Mesenchymal stem cell (in vitro differentiated cells and primary cell): ENCODE measurements at regions not wholly inside any gene's neighbourhood (a gene's known extent, or its start where the extent isn't known, plus 50 kb on each side); places are given as distances from the start of the nearest gene placed in this dataset.
A peak's percentile ranks its signal among the peaks of the same experiment; 100 is the strongest.

Experiments
- DNase-seq: peaks from one replicate; pipeline ENCODE4 v3.0.0-alpha.2; 2013
- H2AFZ ChIP-seq: one replicate; pipeline ENCODE4 v1.6.1; 2013; ENCODE audit warnings: low read depth, mild to moderate bottlenecking, control low read depth, inconsistent platforms, low read length, moderate library complexity
- H2AK5ac ChIP-seq: 2 replicates; pipeline ENCODE4 v1.6.1; 2013; ENCODE audit warnings: low read length, moderate library complexity, mild to moderate bottlenecking, inconsistent platforms; ENCODE audit not compliant: severe bottlenecking
- H2BK120ac ChIP-seq: one replicate; pipeline ENCODE4 v1.6.1; 2013; ENCODE audit warnings: low read depth, mild to moderate bottlenecking, inconsistent platforms, low read length, moderate library complexity
- H2BK12ac ChIP-seq, 2 experiments: one replicate each; pipeline ENCODE4 v1.6.1; 2013; ENCODE audit warnings: inconsistent platforms in 2 of 2, low read length in 2 of 2, mild to moderate bottlenecking in 2 of 2, moderate library complexity in 2 of 2, control low read depth in 1 of 2
- H2BK15ac ChIP-seq: one replicate; pipeline ENCODE4 v1.6.1; 2013; ENCODE audit warnings: mild to moderate bottlenecking, low read depth, inconsistent platforms; ENCODE audit not compliant: poor library complexity, severe bottlenecking
- H2BK5ac ChIP-seq: 2 replicates; pipeline ENCODE4 v1.6.1; 2013; ENCODE audit warnings: low read depth, mild to moderate bottlenecking, low read length, control low read depth, inconsistent platforms; ENCODE audit not compliant: poor library complexity, severe bottlenecking
- H3K14ac ChIP-seq, 2 experiments: one replicate each; pipeline ENCODE4 v1.6.1; 2013; ENCODE audit warnings: inconsistent platforms in 2 of 2, low read length in 2 of 2, control low read depth in 1 of 2, mild to moderate bottlenecking in 1 of 2, moderate library complexity in 1 of 2
- H3K18ac ChIP-seq, 2 experiments: one replicate each; pipeline ENCODE4 v1.6.1; 2013; ENCODE audit warnings: inconsistent platforms in 2 of 2, low read length in 2 of 2, control low read depth in 1 of 2, low read depth in 1 of 2, mild to moderate bottlenecking in 1 of 2
- H3K23ac ChIP-seq, 2 experiments: one replicate each; pipeline ENCODE4 v1.6.1; 2013; ENCODE audit warnings: inconsistent platforms in 2 of 2, low read length in 2 of 2, mild to moderate bottlenecking in 2 of 2, moderate library complexity in 2 of 2, control low read depth in 1 of 2
- H3K27ac ChIP-seq: 2 replicates; pipeline ENCODE4 v1.5.1; 2013; ENCODE audit warnings: mild to moderate bottlenecking, moderate library complexity, low read length, control low read depth, inconsistent platforms; ENCODE audit not compliant: poor library complexity, severe bottlenecking
- H3K27me3 ChIP-seq, 2 experiments: 2 replicates each; pipeline versions ENCODE4 v1.6.1 to v1.7.0; 2013; ENCODE audit warnings: low read length in 2 of 2, mild to moderate bottlenecking in 2 of 2, moderate library complexity in 2 of 2, control low read depth in 1 of 2, inconsistent platforms in 1 of 2; ENCODE audit not compliant: control insufficient read depth in 1 of 2, insufficient read depth in 1 of 2
- H3K36me3 ChIP-seq, 2 experiments: 2 replicates each; pipeline versions ENCODE4 v1.6.1 to v1.7.0; 2013; ENCODE audit warnings: low read length in 2 of 2, control low read depth in 1 of 2, inconsistent platforms in 1 of 2, low read depth in 1 of 2, mild to moderate bottlenecking in 1 of 2; ENCODE audit not compliant: insufficient read depth in 2 of 2, control insufficient read depth in 1 of 2
- H3K4ac ChIP-seq, 2 experiments: one replicate each; pipeline ENCODE4 v1.6.1; 2013; ENCODE audit warnings: inconsistent platforms in 2 of 2, low read length in 2 of 2, mild to moderate bottlenecking in 2 of 2, moderate library complexity in 2 of 2, control low read depth in 1 of 2, low read depth in 1 of 2
- H3K4me1 ChIP-seq: 2 replicates; pipeline ENCODE4 v1.6.1; 2013; ENCODE audit warnings: low read depth, low read length, control low read depth; ENCODE audit not compliant: control insufficient read depth, insufficient read depth
- H3K4me2 ChIP-seq: 2 replicates; pipeline ENCODE4 v1.6.1; 2013; ENCODE audit warnings: low read length, mild to moderate bottlenecking, inconsistent platforms; ENCODE audit not compliant: poor library complexity, severe bottlenecking
- H3K4me3 ChIP-seq, 2 experiments: 2 replicates each; pipeline versions ENCODE4 v1.5.1 to v1.7.0; 2013; ENCODE audit warnings: low read length in 2 of 2, mild to moderate bottlenecking in 2 of 2, control low read depth in 1 of 2, low read depth in 1 of 2; ENCODE audit not compliant: insufficient read depth in 1 of 2
- H3K79me1 ChIP-seq: replicated peaks from 2 replicates; pipeline ENCODE4 v1.6.1; 2013; ENCODE audit warnings: mild to moderate bottlenecking, control low read depth, low read length, inconsistent platforms; ENCODE audit not compliant: poor library complexity, severe bottlenecking
- H3K9ac ChIP-seq: 2 replicates; pipeline ENCODE4 v1.7.0; 2013; ENCODE audit warnings: mild to moderate bottlenecking, low read length, moderate library complexity
- H3K9me3 ChIP-seq: 2 replicates; pipeline ENCODE4 v1.7.0; 2013; ENCODE audit warnings: mild to moderate bottlenecking, low read length; ENCODE audit not compliant: control insufficient read depth
- H4K8ac ChIP-seq: one replicate; pipeline ENCODE4 v1.6.1; 2013; ENCODE audit warnings: inconsistent platforms, mild to moderate bottlenecking, low read length, moderate library complexity
- H4K91ac ChIP-seq: one replicate; pipeline ENCODE4 v1.6.1; 2013; ENCODE audit warnings: mild to moderate bottlenecking, low read length, inconsistent platforms
- WGBS: methylation state at CpG from one replicate; pipeline ENCODE4 v1.1.7; 2013; ENCODE audit warnings: mixed read lengths; 5-methylcytosine and 5-hydroxymethylcytosine counted together

- H2BK12ac ChIP-seq = no peak overlapping the region
- H3K27me3 ChIP-seq = no peaks in the 10 kb centered on the region
- H3K23ac ChIP-seq = no peak overlapping the region
- peak overlapping the region in 1 of 2 experiments; percentile 20 for H3K14ac ChIP-seq
- no peak overlapping the region for H2BK15ac ChIP-seq
- H2AK5ac ChIP-seq = no peak overlapping the region
- no peak overlapping the region for H3K4me3 ChIP-seq
- H3K9ac ChIP-seq = no peak overlapping the region
- H3K18ac ChIP-seq = no peak overlapping the region
- H3K4ac ChIP-seq = no peak overlapping the region
- H3K27ac ChIP-seq = peak overlapping the region; percentile 31
- no peaks in the 10 kb centered on the region for H3K36me3 ChIP-seq
- no peak overlapping the region for H2BK5ac ChIP-seq
- H3K4me2 ChIP-seq = no peak overlapping the region
- no peaks in the 10 kb centered on the region for H3K9me3 ChIP-seq
- no peak overlapping the region for H4K8ac ChIP-seq
- no peaks in the 10 kb centered on the region for H3K79me1 ChIP-seq
- WGBS = 32% methylated on average over 3 of the region's 4 CpGs
- DNase-seq = peak; percentile 66
- no peak overlapping the region for H2BK120ac ChIP-seq
- peaks cover 3% of the 10 kb centered on the region for H3K4me1 ChIP-seq
- H4K91ac ChIP-seq = no peak overlapping the region
- H2AFZ ChIP-seq = no peak overlapping the region
These were observed 79.5 kb downstream of the CHRD start for GRCh38 chr3:184459355-184459754.

GRCh38 chr3:184460276-184460675 is 80.4 kb downstream of the CHRD start:
- Histone ChIP-seq H4K91ac (no peak overlapping the region), H3K4ac (no peak overlapping the region), H3K36me3 (no peaks in the 10 kb centered on the region), H3K4me3 (no peak overlapping the region), H2BK120ac (no peak overlapping the region), H3K14ac (no peak overlapping the region), H3K79me1 (no peaks in the 10 kb centered on the region), H3K23ac (no peak overlapping the region), H4K8ac (no peak overlapping the region), H3K4me1 (peaks cover 3% of the 10 kb centered on the region), H2BK5ac (no peak overlapping the region), H2BK15ac (no peak overlapping the region), H3K27ac (no peak overlapping the region), H3K9ac (no peak overlapping the region), H2BK12ac (no peak overlapping the region), H2AK5ac (peak overlapping the region; percentile 32), H3K4me2 (no peak overlapping the region), H2AFZ (no peak overlapping the region), H3K18ac (no peak overlapping the region), H3K27me3 (no peaks in the 10 kb centered on the region), H3K9me3 (no peaks in the 10 kb centered on the region)
- no peak for DNase-seq
- 91% methylated on average over 7 of the region's 8 CpGs for WGBS

- no peak overlapping the region for H3K27ac ChIP-seq
- H3K79me1 ChIP-seq = no peaks in the 10 kb centered on the region
- no peaks in the 10 kb centered on the region for H3K9me3 ChIP-seq
- no peak overlapping the region for H2BK15ac ChIP-seq
- H3K4me2 ChIP-seq = no peak overlapping the region
- peaks cover 3% of the 10 kb centered on the region for H3K4me1 ChIP-seq
- H3K4me3 ChIP-seq = no peak overlapping the region
- H3K23ac ChIP-seq = no peak overlapping the region
- H2BK12ac ChIP-seq = no peak overlapping the region
- no peak overlapping the region for H2AFZ ChIP-seq
- H3K9ac ChIP-seq = no peak overlapping the region
- H2AK5ac ChIP-seq = no peak overlapping the region
- no peak overlapping the region for H3K4ac ChIP-seq
- WGBS = 87% methylated on average over 6 of the region's 6 CpGs
- H3K18ac ChIP-seq = no peak overlapping the region
- no peak overlapping the region for H2BK120ac ChIP-seq
- H3K27me3 ChIP-seq = no peaks in the 10 kb centered on the region
- DNase-seq = no peak
- no peaks in the 10 kb centered on the region for H3K36me3 ChIP-seq
- no peak overlapping the region for H4K8ac ChIP-seq
- H3K14ac ChIP-seq = no peak overlapping the region
- H4K91ac ChIP-seq = no peak overlapping the region
- H2BK5ac ChIP-seq = no peak overlapping the region
These were observed 81.4 kb downstream of the CHRD start for GRCh38 chr3:184461219-184461618.

GRCh38 chr3:184465883-184466412 is 86.1 kb downstream of the CHRD start:
- Histone ChIP-seq H3K9me3 (no peaks in the 10 kb centered on the region), H3K4me3 (no peak overlapping the region), H2BK5ac (no peak overlapping the region), H2BK15ac (no peak overlapping the region), H3K18ac (no peak overlapping the region), H2BK12ac (no peak overlapping the region), H3K27me3 (peaks cover 8 to 10% of the 10 kb centered on the region in 2 experiments), H3K27ac (no peak overlapping the region), H3K4me2 (no peak overlapping the region), H3K4ac (no peak overlapping the region), H2AK5ac (no peak overlapping the region), H3K23ac (no peak overlapping the region), H2AFZ (no peak overlapping the region), H4K8ac (no peak overlapping the region), H3K4me1 (peaks cover 3% of the 10 kb centered on the region), H4K91ac (no peak overlapping the region), H3K36me3 (no peaks in the 10 kb centered on the region), H3K79me1 (no peaks in the 10 kb centered on the region), H3K9ac (no peak overlapping the region), H2BK120ac (no peak overlapping the region), H3K14ac (no peak overlapping the region)
- WGBS = 97% methylated on average over 5 of the region's 5 CpGs
- DNase-seq = no peak
